B cell (primary cell): ENCODE measurements at regions not wholly inside any gene's neighbourhood (a gene's known extent, or its start where the extent isn't known, plus 50 kb on each side); places are given as distances from the start of the nearest gene placed in this dataset.

Source experiments
- ATAC-seq: fragments of 200-7000 bp; cut with Tn5 transposase; one replicate; pipeline ENCODE4 v1.10.0; 2021; ENCODE audit warnings: low read depth, mild to moderate bottlenecking, moderate number of reproducible peaks, moderate library complexity
- CTCF ChIA-PET: fragments of 350-600 bp; sonication (Branson Sonifier 250); formaldehyde crosslinking; loops from one replicate; lab custom pipeline; 2021; ENCODE audit warnings: antibody characterized with exemption, inconsistent platforms; lab: Charles Lee
- POLR2A ChIA-PET: fragments of 350-600 bp; sonication (Branson Sonifier 250); formaldehyde crosslinking; loops from one replicate; lab custom pipeline; 2021; ENCODE audit warnings: antibody characterized with exemption; lab: Charles Lee
- DNase-seq: peaks from one replicate; pipeline ENCODE4 v3.0.0; 2013
- H2AFZ ChIP-seq: 2 replicates; pipeline ENCODE4 v1.6.1; 2012; ENCODE audit warnings: mild to moderate bottlenecking, low read depth, low read length; ENCODE audit not compliant: insufficient read depth, poor library complexity, severe bottlenecking
- H3K27ac ChIP-seq, 2 donors: 1 replicate in 1 of 2; 2 replicates in 1 of 2; pipeline ENCODE4 v1.5.1; 2012 to 2013; ENCODE audit warnings: low read length in 2 of 2, mild to moderate bottlenecking in 2 of 2, moderate library complexity in 1 of 2
- H3K27me3 ChIP-seq, 4 experiments: fragments of 200-600 bp in 1 of 4; sonication (generic) in 1 of 4; replicated peaks in 1 of 4; 1 replicate in 2 of 4; 2 replicates in 2 of 4; pipeline versions ENCODE4 v1.6.1 to v1.7.0; 2013 to 2016; ENCODE audit warnings: low read length in 3 of 4, mild to moderate bottlenecking in 2 of 4, mixed read lengths in 1 of 4, moderate library complexity in 1 of 4; ENCODE audit not compliant: insufficient read depth in 4 of 4, control insufficient read depth in 3 of 4; ENCODE audit errors: control extremely low read depth in 1 of 4
- H3K36me3 ChIP-seq, 2 experiments: replicated peaks in 1 of 2; 1 replicate in 1 of 2; 2 replicates in 1 of 2; pipeline versions ENCODE4 v1.6.1 to v1.7.1; 2013; ENCODE audit warnings: low read length in 1 of 2; ENCODE audit not compliant: insufficient read depth in 2 of 2, control insufficient read depth in 1 of 2; ENCODE audit errors: control extremely low read depth in 1 of 2, extremely low read depth in 1 of 2
- H3K4me1 ChIP-seq, 2 donors: fragments of 200-600 bp in 1 of 2; sonication (generic) in 1 of 2; 1 replicate in 1 of 2; 2 replicates in 1 of 2; pipeline versions ENCODE4 v1.5.1 to v1.6.1; 2013 to 2017; ENCODE audit warnings: low read length in 2 of 2; ENCODE audit not compliant: control insufficient read depth in 2 of 2, insufficient read depth in 2 of 2
- H3K4me2 ChIP-seq: replicated peaks from 2 replicates; pipeline ENCODE3; 2012; ENCODE audit warnings: mild to moderate bottlenecking, low read depth, low read length; ENCODE audit not compliant: poor library complexity, severe bottlenecking
- H3K4me3 ChIP-seq, 5 experiments: fragments of 200-600 bp in 1 of 5; sonication (generic) in 1 of 5; 1 replicate in 3 of 5; 2 replicates in 2 of 5; pipeline versions ENCODE4 v1.5.1 to v1.7.0; 2011 to 2016; ENCODE audit warnings: low read length in 4 of 5, mild to moderate bottlenecking in 4 of 5, low read depth in 2 of 5, control low read depth in 1 of 5, moderate library complexity in 1 of 5; ENCODE audit not compliant: insufficient read depth in 1 of 5; ENCODE audit errors: control extremely low read depth in 1 of 5, extremely low read depth in 1 of 5
- H3K79me2 ChIP-seq: fragments of 200-600 bp; sonication (generic); one replicate; pipeline ENCODE4 v1.6.0; 2016; ENCODE audit warnings: low read length; ENCODE audit not compliant: control insufficient read depth, insufficient read depth
- H3K9ac ChIP-seq: fragments of 200-600 bp; sonication (generic); 2 replicates; pipeline ENCODE4 v1.6.1; 2017; ENCODE audit warnings: mild to moderate bottlenecking, low read length, moderate library complexity
- H3K9me3 ChIP-seq, 3 donors: one replicate each; pipeline versions ENCODE4 v1.6.1 to v1.7.1; 2013; ENCODE audit warnings: low read length in 2 of 3; ENCODE audit not compliant: control insufficient read depth in 2 of 3, insufficient read depth in 1 of 3; ENCODE audit errors: control extremely low read depth in 1 of 3
- H4K20me1 ChIP-seq: 2 replicates; pipeline ENCODE4 v1.6.0; 2012; ENCODE audit warnings: mild to moderate bottlenecking, low read length; ENCODE audit not compliant: insufficient read depth, control insufficient read depth, poor library complexity, severe bottlenecking
- H3K27ac Mint-ChIP-seq: one replicate; pipeline ENCODE4 v1.8.0; 2021; ENCODE audit warnings: mixed read lengths
- H3K27me3 Mint-ChIP-seq: one replicate; pipeline ENCODE4 v1.8.0; 2021; ENCODE audit warnings: mixed read lengths
- H3K4me1 Mint-ChIP-seq: one replicate; pipeline ENCODE4 v1.8.0; 2021; ENCODE audit warnings: mixed read lengths
- H3K4me3 Mint-ChIP-seq: one replicate; pipeline ENCODE4 v1.8.0; 2021; ENCODE audit warnings: mixed read lengths
- H3K9me3 Mint-ChIP-seq: one replicate; pipeline ENCODE4 v1.8.0; 2022; ENCODE audit warnings: mixed read lengths; ENCODE audit not compliant: insufficient read depth
- CTCF ChIP-seq: fragments of 200-600 bp; IDR thresholded peaks from one replicate; pipeline ENCODE4 v1.8.0; 2022; ENCODE audit warnings: antibody characterized with exemption, mild to moderate bottlenecking
- EZH2 ChIP-seq: IDR thresholded peaks from 2 replicates; pipeline ENCODE4 v1.6.1; 2012; ENCODE audit warnings: borderline replicate concordance, low read depth, mild to moderate bottlenecking, moderate library complexity, low read length; ENCODE audit not compliant: insufficient read depth, poor library complexity, severe bottlenecking
- whole genome bisulfite sequencing: methylation state at CpG from one replicate; pipeline ENCODE4 v1.1.5; 2013; ENCODE audit warnings: missing lambda C conversion rate; ENCODE audit not compliant: insufficient coverage; 5-methylcytosine and 5-hydroxymethylcytosine counted together
- intact Hi-C: fragments of 100-400 bp; cut with micrococcal nuclease; formaldehyde crosslinking; loops from one replicate; pipeline ENCODE4 v1.10.0; 2022

GRCh38 chr16:85376292-85377095, 236.6 kb upstream of the GSE1 start:
- Histone ChIP-seq H3K27ac (no peak overlapping the region), H3K27me3 (peaks cover 0 to 22% (median 3%) of the 10 kb centered on the region in 4 experiments), H2AFZ (no peak overlapping the region), H3K9me3 (no peaks in the 10 kb centered on the region), H3K79me2 (no peaks in the 10 kb centered on the region), H3K9ac (no peak overlapping the region), H3K36me3 (no peaks in the 10 kb centered on the region), H4K20me1 (no peaks in the 10 kb centered on the region), H3K4me2 (no peak overlapping the region), H3K4me3 (no peak overlapping the region), H3K4me1 (no peaks in the 10 kb centered on the region)
- H3K27ac Mint-ChIP-seq: no peak overlapping the region
- ChIA-PET POLR2A (no interaction called here), CTCF (interaction anchor here (1.2 kb wide), 1 partner anchor 10 kb away, joined by 4 read pairs; no protein-coding TSS in a partner anchor)
- intact Hi-C loops: no loop called here
- DNase-seq: no peak
- H3K27me3 Mint-ChIP-seq: peaks cover 24% of the 10 kb centered on the region
- 88% methylated on average over 28 of the region's 29 CpGs for WGBS
- ATAC-seq: no peak
- H3K4me1 Mint-ChIP-seq: no peaks in the 10 kb centered on the region
- no peaks in the 10 kb centered on the region for H3K9me3 Mint-ChIP-seq
- no peak overlapping the region for H3K4me3 Mint-ChIP-seq
- TF ChIP-seq CTCF (no peak), EZH2 (no peak)

GRCh38 chr16:85377388-85378144, 235.6 kb upstream of the GSE1 start:
- no peaks in the 10 kb centered on the region for H3K79me2 ChIP-seq
- H4K20me1 ChIP-seq: no peaks in the 10 kb centered on the region
- H3K4me2 ChIP-seq: no peak overlapping the region
- DNase-seq (no peak), ATAC-seq (no peak)
- no peaks in the 10 kb centered on the region for H3K36me3 ChIP-seq
- ChIA-PET CTCF (no interaction called here), POLR2A (no interaction called here)
- H3K27ac ChIP-seq: no peak overlapping the region
- intact Hi-C loops: no loop called here
- Mint-ChIP-seq H3K4me1 (no peaks in the 10 kb centered on the region), H3K9me3 (no peaks in the 10 kb centered on the region), H3K27me3 (peaks cover 24% of the 10 kb centered on the region), H3K27ac (no peak overlapping the region), H3K4me3 (no peak overlapping the region)
- H3K9ac ChIP-seq: no peak overlapping the region
- no peak overlapping the region for H3K4me3 ChIP-seq
- no peak for TF ChIP-seq CTCF
- TF ChIP-seq EZH2: no peak
- no peak overlapping the region for H2AFZ ChIP-seq
- peaks cover 0 to 22% (median 3%) of the 10 kb centered on the region in 4 experiments for H3K27me3 ChIP-seq
- 7% methylated on average over 9 of the region's 16 CpGs for WGBS
- H3K4me1 ChIP-seq: no peaks in the 10 kb centered on the region
- H3K9me3 ChIP-seq: no peaks in the 10 kb centered on the region
